Kidney epithelial cell (primary cell): ENCODE measurements at regions not wholly inside any gene's neighbourhood (a gene's known extent, or its start where the extent isn't known, plus 50 kb on each side); places are given as distances from the start of the nearest gene placed in this dataset.

Experiments
- DNase-seq: peaks from one replicate; pipeline ENCODE4 v3.0.0-alpha.2; 2010; ENCODE audit warnings: low read depth
- H3K27me3 ChIP-seq: 2 replicates; pipeline ENCODE4 v1.6.0; 2011; ENCODE audit warnings: low read length; ENCODE audit not compliant: control insufficient read depth, insufficient read depth
- H3K36me3 ChIP-seq: 2 replicates; pipeline ENCODE4 v1.5.1; 2011; ENCODE audit warnings: low read length; ENCODE audit not compliant: control insufficient read depth, insufficient read depth
- H3K4me3 ChIP-seq: 2 replicates; pipeline ENCODE4 v1.5.1; 2011; ENCODE audit warnings: low read depth, mild to moderate bottlenecking, control low read depth, low read length
- CTCF ChIP-seq: IDR thresholded peaks from 2 replicates; pipeline ENCODE4 v1.5.1; 2011; ENCODE audit warnings: mild to moderate bottlenecking, moderate library complexity, low read length, control low read depth, inconsistent platforms; ENCODE audit not compliant: insufficient read depth, poor library complexity, severe bottlenecking

GRCh38 chr9:105968811-105969466, 274.6 kb downstream of the TMEM38B start:
- Histone ChIP-seq H3K4me3 (no peak overlapping the region), H3K36me3 (no peaks in the 10 kb centered on the region), H3K27me3 (no peaks in the 10 kb centered on the region)
- TF ChIP-seq CTCF, result no peak
- no peak for DNase-seq

GRCh38 chr9:105969636-105970035, 275.3 kb downstream of the TMEM38B start:
- no peak for TF ChIP-seq CTCF
- H3K27me3 ChIP-seq, result no peaks in the 10 kb centered on the region
- no peaks in the 10 kb centered on the region for H3K36me3 ChIP-seq
- no peak overlapping the region for H3K4me3 ChIP-seq
- DNase-seq, result no peak

GRCh38 chr9:105971986-105972385, 277.6 kb downstream of the TMEM38B start:
- H3K4me3 ChIP-seq, result no peak overlapping the region
- H3K36me3 ChIP-seq, result no peaks in the 10 kb centered on the region
- no peak for DNase-seq
- H3K27me3 ChIP-seq, result no peaks in the 10 kb centered on the region
- TF ChIP-seq CTCF, result no peak

GRCh38 chr9:105972466-105973204, 278.3 kb downstream of the TMEM38B start:
- Histone ChIP-seq H3K4me3 (no peak overlapping the region), H3K27me3 (no peaks in the 10 kb centered on the region), H3K36me3 (no peaks in the 10 kb centered on the region)
- no peak for DNase-seq
- no peak for TF ChIP-seq CTCF

- TF ChIP-seq CTCF, result no peak
- H3K36me3 ChIP-seq, result no peaks in the 10 kb centered on the region
- no peaks in the 10 kb centered on the region for H3K27me3 ChIP-seq
- no peak overlapping the region for H3K4me3 ChIP-seq
- no peak for DNase-seq
Measured at GRCh38 chr9:105973951-105974351, 279.6 kb downstream of the TMEM38B start.
